ENCODE measurements at regions not wholly inside any gene's neighbourhood (a gene's known extent, or its start where the extent isn't known, plus 50 kb on each side); places are given as distances from the start of the nearest gene placed in this dataset.

DNA sequence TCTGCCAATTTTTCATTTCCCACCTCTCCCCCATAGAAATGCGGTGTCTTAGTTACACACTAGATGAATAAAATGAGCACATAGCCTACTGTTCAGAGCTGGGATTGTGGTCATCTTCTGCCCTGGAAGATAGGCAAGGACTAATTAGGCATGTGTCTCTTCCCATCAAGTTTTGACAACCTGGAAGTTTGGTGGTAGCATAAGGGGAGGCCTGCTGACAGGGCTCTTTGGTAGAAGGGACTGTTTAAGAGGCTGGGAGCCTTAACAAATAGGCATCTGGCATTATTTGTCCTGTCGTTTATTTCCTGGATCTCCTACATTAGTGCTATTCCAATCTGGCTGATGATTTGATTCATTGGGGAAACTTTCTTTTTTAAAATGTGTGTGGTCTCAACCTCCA, 512.3 kb downstream of the ZNF385D start:
- intact Hi-C loops (cut with DNase I), result no loop called here
- no peaks in the 10 kb centered on the region for H3K4me1 ChIP-seq (ENCODE audit: control insufficient read depth in 2 of 3, insufficient read depth in 2 of 3, low read depth in 1 of 3, low read length in 3 of 3)
- DNase-seq (no peak), FAIRE-seq (no peak)
- TF ChIP-seq CTCF (IDR thresholded peaks at IDR 0.05; ENCODE audit: borderline replicate concordance, extremely low read depth, insufficient read depth), result no peak
- no peaks in the 10 kb centered on the region for H3K36me3 ChIP-seq (ENCODE audit: control insufficient read depth in 2 of 3, insufficient read depth in 3 of 3, low read length in 3 of 3)
- no peaks in the 10 kb centered on the region for H3K9me3 ChIP-seq (ENCODE audit: control insufficient read depth in 2 of 3, insufficient read depth in 1 of 3, low read length in 3 of 3)
- H3K9ac ChIP-seq (ENCODE audit: low read length in 3 of 3), result no peak overlapping the region
- H3K27me3 ChIP-seq (ENCODE audit: control insufficient read depth, insufficient read depth, low read length), result no peaks in the 10 kb centered on the region
- H3K27ac ChIP-seq (ENCODE audit: low read depth in 2 of 2, low read length in 2 of 2), result no peak overlapping the region
- no peak overlapping the region for H3K4me3 ChIP-seq (ENCODE audit: low read length in 3 of 3)

DNA sequence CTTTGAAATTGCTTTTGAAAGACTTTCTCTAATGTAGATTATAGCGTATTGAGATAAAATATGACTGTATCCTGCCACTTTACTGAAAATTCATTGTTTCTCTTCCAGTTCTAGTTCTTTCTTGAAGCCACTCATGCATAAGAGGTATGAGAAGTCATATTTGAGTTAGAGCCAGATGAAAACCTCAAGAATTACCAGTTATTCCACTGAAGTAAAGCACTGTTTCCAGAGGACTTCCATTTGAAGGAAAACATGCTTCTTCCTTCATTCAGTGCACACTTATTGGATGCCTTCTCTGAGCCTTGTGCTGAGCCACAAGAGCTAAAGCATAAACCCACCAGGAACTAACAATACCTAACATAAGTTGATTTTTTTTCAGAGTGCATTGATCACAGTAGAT, 513.4 kb downstream of the ZNF385D start:
- FAIRE-seq (no peak), DNase-seq (no peak)
- no peak overlapping the region for H3K4me3 ChIP-seq (ENCODE audit: low read length in 3 of 3)
- intact Hi-C loops (cut with DNase I), result no loop called here
- no peaks in the 10 kb centered on the region for H3K4me1 ChIP-seq (ENCODE audit: control insufficient read depth in 2 of 3, insufficient read depth in 2 of 3, low read depth in 1 of 3, low read length in 3 of 3)
- no peaks in the 10 kb centered on the region for H3K9me3 ChIP-seq (ENCODE audit: control insufficient read depth in 2 of 3, insufficient read depth in 1 of 3, low read length in 3 of 3)
- no peak for TF ChIP-seq CTCF (IDR thresholded peaks at IDR 0.05; ENCODE audit: borderline replicate concordance, extremely low read depth, insufficient read depth)
- H3K36me3 ChIP-seq (ENCODE audit: control insufficient read depth in 2 of 3, insufficient read depth in 3 of 3, low read length in 3 of 3), result no peaks in the 10 kb centered on the region
- no peak overlapping the region for H3K9ac ChIP-seq (ENCODE audit: low read length in 3 of 3)
- H3K27ac ChIP-seq (ENCODE audit: low read depth in 2 of 2, low read length in 2 of 2), result no peak overlapping the region
- no peaks in the 10 kb centered on the region for H3K27me3 ChIP-seq (ENCODE audit: control insufficient read depth, insufficient read depth, low read length)

- Histone ChIP-seq H3K4me3 (ENCODE audit: low read length in 3 of 3) (no peak overlapping the region), H3K9me3 (ENCODE audit: control insufficient read depth in 2 of 3, insufficient read depth in 1 of 3, low read length in 3 of 3) (no peaks in the 10 kb centered on the region), H3K36me3 (ENCODE audit: control insufficient read depth in 2 of 3, insufficient read depth in 3 of 3, low read length in 3 of 3) (no peaks in the 10 kb centered on the region), H3K9ac (ENCODE audit: low read length in 3 of 3) (no peak overlapping the region), H3K4me1 (ENCODE audit: control insufficient read depth in 2 of 3, insufficient read depth in 2 of 3, low read depth in 1 of 3, low read length in 3 of 3) (no peaks in the 10 kb centered on the region), H3K27ac (ENCODE audit: low read depth in 2 of 2, low read length in 2 of 2) (no peak overlapping the region), H3K27me3 (ENCODE audit: control insufficient read depth, insufficient read depth, low read length) (no peaks in the 10 kb centered on the region)
- no peak for DNase-seq
- no peak for FAIRE-seq
- no peak for TF ChIP-seq CTCF (IDR thresholded peaks at IDR 0.05; ENCODE audit: borderline replicate concordance, extremely low read depth, insufficient read depth)
- intact Hi-C loops (cut with DNase I), result no loop called here
Observed at GRCh38 chr3:21235491-21235890, 515.5 kb downstream of the ZNF385D start.

GRCh38 chr3:21234933-21235332, 516.1 kb downstream of the ZNF385D start:
- TF ChIP-seq CTCF (IDR thresholded peaks at IDR 0.05; ENCODE audit: borderline replicate concordance, extremely low read depth, insufficient read depth), result no peak
- no peak for DNase-seq
- Histone ChIP-seq H3K9me3 (ENCODE audit: control insufficient read depth in 2 of 3, insufficient read depth in 1 of 3, low read length in 3 of 3) (no peaks in the 10 kb centered on the region), H3K4me3 (ENCODE audit: low read length in 3 of 3) (no peak overlapping the region), H3K9ac (ENCODE audit: low read length in 3 of 3) (no peak overlapping the region), H3K4me1 (ENCODE audit: control insufficient read depth in 2 of 3, insufficient read depth in 2 of 3, low read depth in 1 of 3, low read length in 3 of 3) (no peaks in the 10 kb centered on the region), H3K27me3 (ENCODE audit: control insufficient read depth, insufficient read depth, low read length) (no peaks in the 10 kb centered on the region), H3K27ac (ENCODE audit: low read depth in 2 of 2, low read length in 2 of 2) (no peak overlapping the region), H3K36me3 (ENCODE audit: control insufficient read depth in 2 of 3, insufficient read depth in 3 of 3, low read length in 3 of 3) (no peaks in the 10 kb centered on the region)
- intact Hi-C loops (cut with DNase I), result no loop called here
- no peak for FAIRE-seq
